GM19395 (cell line): ENCODE measurements at regions not wholly inside any gene's neighbourhood (a gene's known extent, or its start where the extent isn't known, plus 50 kb on each side); places are given as distances from the start of the nearest gene placed in this dataset.
"Not testable (repeated sequence)": the region's sequence is repeated elsewhere in the genome, so short reads cannot be mapped to it uniquely, and the experiment has no call there.

Experiments
- ATAC-seq: cut with Tn5 transposase; IDR thresholded peaks from one replicate; pipeline ENCODE4 v1.9.1; 2021; ENCODE audit warnings: mild to moderate bottlenecking, moderate library complexity; ENCODE audit not compliant: unreplicated experiment

- not testable (repeated sequence) for ATAC-seq
These were observed 150.9 kb upstream of the TEX13D start for GRCh38 chrX:124181515-124181914.

- ATAC-seq, result no peak
These were observed 142.0 kb upstream of the TEX13D start for GRCh38 chrX:124190440-124190839.

- ATAC-seq, result no peak
These were observed 138.3 kb upstream of the TEX13D start for GRCh38 chrX:124194199-124194598.

- ATAC-seq, result no peak
These were observed 137.6 kb upstream of the TEX13D start for GRCh38 chrX:124194901-124195300.

GRCh38 chrX:124203311-124203710, 129.1 kb upstream of the TEX13D start:
- no peak for ATAC-seq

GRCh38 chrX:124208660-124209059, 123.8 kb upstream of the TEX13D start:
- no peak for ATAC-seq

GRCh38 chrX:124209792-124210576, 122.5 kb upstream of the TEX13D start:
- ATAC-seq, result no peak

DNA sequence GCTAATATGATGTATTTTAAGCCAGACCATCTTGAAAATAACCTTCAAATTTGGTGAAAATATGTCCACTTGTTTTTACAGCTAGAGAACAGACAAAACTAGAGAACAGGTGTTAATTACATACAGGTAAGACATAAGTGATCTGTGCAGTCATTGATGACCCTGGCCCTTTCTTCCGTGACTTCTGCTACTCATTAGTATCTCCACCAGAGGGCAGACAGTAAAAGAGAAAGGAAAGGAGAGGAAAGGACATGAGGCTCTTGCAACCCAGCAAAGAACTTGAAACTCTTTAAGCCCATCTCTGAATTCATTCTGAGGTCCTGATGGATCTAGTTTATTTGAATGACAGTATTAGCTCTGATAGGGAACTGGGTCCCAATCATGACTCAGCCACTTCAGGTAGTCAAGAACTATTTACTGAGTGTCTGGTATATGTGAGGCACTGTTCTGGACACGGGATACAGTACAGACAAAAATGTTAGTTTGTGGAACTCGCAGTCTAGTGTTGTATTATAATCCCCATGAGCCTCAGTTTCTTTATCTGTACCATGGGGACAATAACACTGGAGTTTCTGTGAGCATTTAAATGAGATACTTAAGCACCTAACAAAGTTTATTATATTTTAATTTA, 121.0 kb upstream of the TEX13D start:
- peak; percentile 93 for ATAC-seq

GRCh38 chrX:124212622-124213021, 119.8 kb upstream of the TEX13D start:
- ATAC-seq, result no peak

DNA sequence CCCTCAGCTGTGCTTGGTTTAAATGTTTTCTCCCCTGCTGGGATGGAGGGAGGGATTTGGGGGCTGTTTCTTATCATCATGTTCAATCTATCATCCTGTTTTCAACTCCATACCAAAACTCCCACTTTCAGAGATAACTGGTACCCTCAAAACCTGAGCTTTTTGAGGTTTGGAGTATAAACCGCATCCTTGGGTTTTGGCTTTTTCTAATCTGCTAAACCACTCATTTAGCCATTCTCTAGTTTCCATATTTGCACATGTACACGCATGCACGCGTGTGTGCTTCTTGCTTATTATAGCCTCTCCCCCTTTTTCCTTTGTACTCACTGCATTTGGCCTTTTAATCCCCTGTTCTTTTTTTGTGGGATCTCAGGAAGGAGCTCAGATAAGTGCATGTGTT, 116.7 kb upstream of the TEX13D start:
- ATAC-seq, result no peak

GRCh38 chrX:124216396-124217115, 115.9 kb upstream of the TEX13D start:
- no peak for ATAC-seq

DNA sequence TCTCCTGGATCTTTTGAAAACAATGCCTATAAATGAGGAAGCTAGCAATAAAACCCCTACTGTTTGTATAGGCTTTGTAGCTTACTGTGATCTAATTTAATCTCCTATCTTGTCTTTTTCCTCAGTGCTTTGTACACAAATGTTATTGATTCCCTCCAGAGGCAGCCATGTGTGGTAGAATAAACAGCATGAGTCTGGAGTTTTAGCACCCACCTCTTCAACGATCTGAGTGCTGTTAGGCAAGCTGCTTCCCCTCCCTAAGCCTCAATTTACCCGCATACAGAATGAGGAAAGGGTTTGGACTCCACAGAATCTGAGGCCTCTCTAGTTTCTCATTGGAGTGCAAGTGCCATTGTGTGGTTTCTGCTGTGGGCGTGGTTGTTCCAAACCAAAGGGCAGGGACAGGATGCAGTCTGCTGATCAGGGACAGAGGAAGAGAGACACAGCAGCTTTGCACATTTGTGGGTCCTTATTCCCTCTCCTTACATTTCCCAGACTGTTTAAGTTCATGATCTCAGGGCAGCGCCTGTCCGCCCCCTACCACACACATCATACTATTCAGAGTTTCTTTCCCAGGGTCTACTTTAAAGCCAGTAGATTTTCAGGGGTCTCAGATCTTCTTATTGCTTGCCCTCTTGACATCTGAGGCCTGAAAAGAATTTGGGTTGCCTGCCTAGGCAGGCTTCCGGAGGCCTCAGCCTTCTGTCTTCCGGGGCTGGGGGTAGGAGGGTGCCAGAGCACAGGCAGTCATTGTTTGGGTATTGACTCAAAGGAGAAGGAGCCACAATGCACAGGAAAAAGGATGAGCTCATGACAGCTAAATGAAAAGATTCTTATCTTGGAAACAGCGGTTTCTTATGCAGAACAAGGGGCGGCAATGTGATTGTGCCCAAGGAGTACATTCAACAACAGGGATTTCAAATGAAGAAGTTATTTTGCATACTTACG, 114.9 kb upstream of the TEX13D start:
- ATAC-seq, result peak; percentile 85

GRCh38 chrX:124223524-124223923, 108.9 kb upstream of the TEX13D start:
- ATAC-seq, result no peak

GRCh38 chrX:124224528-124224927, 107.9 kb upstream of the TEX13D start:
- no peak for ATAC-seq

- no peak for ATAC-seq
These were observed 106.3 kb upstream of the TEX13D start for GRCh38 chrX:124226129-124226528.

DNA sequence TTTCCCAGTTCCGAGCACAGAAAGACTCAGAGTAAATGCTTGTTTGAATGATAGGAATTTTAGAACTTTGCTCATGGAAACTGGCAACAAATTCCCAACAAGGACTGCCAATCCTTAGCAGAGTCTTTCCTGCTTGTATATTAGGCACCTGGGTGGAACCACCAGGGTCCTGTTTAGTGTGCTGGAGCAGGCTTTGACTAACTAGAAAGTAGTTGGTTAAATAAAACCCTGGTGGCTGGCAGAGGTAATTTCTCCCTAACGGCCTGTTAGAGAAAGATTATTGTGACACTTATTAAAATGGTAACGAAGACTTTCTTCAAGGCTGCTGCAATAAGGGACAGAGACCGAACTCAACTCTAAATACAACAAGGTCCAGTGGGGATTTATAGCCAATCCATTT, 103.6 kb upstream of the TEX13D start:
- ATAC-seq, result no peak

DNA sequence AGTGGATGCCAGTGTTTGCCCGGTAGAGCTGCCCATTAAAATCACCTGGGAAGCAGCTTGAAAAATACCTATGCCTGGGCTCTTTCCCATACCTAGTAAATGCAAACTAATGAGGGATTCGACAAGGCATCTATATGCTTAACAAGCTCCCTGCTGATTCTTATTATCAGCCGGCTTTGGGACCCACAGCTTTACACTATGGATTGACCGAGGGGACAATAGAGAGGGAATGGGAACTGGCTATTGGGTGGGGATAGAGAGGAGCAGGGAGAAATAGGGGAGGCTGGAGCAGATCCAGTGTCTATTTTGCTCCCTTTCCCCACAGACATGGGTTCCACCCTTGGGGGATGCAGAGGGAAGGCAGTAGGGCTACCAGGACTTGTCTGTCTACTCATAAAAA, 103.1 kb upstream of the TEX13D start:
- no peak for ATAC-seq

- ATAC-seq, result no peak
These were observed 101.6 kb upstream of the TEX13D start for GRCh38 chrX:124230655-124231450.

- no peak for ATAC-seq
These were observed 101.1 kb upstream of the TEX13D start for GRCh38 chrX:124231451-124231759.

GRCh38 chrX:124232523-124233201, 99.8 kb upstream of the TEX13D start:
- peak; percentile 86 for ATAC-seq
